Neural cell (in vitro differentiated cells): ENCODE measurements at regions not wholly inside any gene's neighbourhood (a gene's known extent, or its start where the extent isn't known, plus 50 kb on each side); places are given as distances from the start of the nearest gene placed in this dataset.

Source experiments
- H2AFZ ChIP-seq: fragments of 200-600, 300-800 bp; sonication (generic), shearing (Covaris generic); 2 replicates; pipeline ENCODE4 v1.6.0; 2014; ENCODE audit warnings: low read depth, mild to moderate bottlenecking, antibody characterized with exemption, low read length, moderate library complexity
- H3F3A ChIP-seq: fragments of 200-600 bp; shearing (Covaris generic); 2 replicates; pipeline ENCODE4 v1.6.1; 2016; ENCODE audit warnings: mild to moderate bottlenecking, moderate library complexity, mixed read lengths, antibody characterized with exemption, low read length; ENCODE audit not compliant: insufficient read depth, poor library complexity, severe bottlenecking
- H3K27ac ChIP-seq: fragments of 200-600, 300-800 bp; sonication (generic), shearing (Covaris generic); 2 replicates; pipeline ENCODE4 v1.5.1; 2014; ENCODE audit warnings: mild to moderate bottlenecking, low read length, moderate library complexity
- H3K27me3 ChIP-seq: fragments of 300-800, 200-600 bp; sonication (generic), shearing (Covaris generic); 2 replicates; pipeline ENCODE4 v1.6.0; 2014; ENCODE audit warnings: mild to moderate bottlenecking, low read depth, low read length, moderate library complexity; ENCODE audit not compliant: insufficient read depth
- H3K36me3 ChIP-seq: fragments of 300-800, 200-600 bp; sonication (generic), shearing (Covaris generic); 2 replicates; pipeline ENCODE4 v1.5.1; 2014; ENCODE audit warnings: mild to moderate bottlenecking, antibody characterized with exemption, low read length, moderate library complexity; ENCODE audit not compliant: insufficient read depth
- H3K4me2 ChIP-seq: fragments of 300-800, 200-600 bp; sonication (generic), shearing (Covaris generic); 2 replicates; pipeline ENCODE4 v1.6.0; 2014; ENCODE audit warnings: mild to moderate bottlenecking, low read length
- H3K4me3 ChIP-seq: fragments of 300-800, 200-600 bp; sonication (generic), shearing (Covaris generic); 2 replicates; pipeline ENCODE4 v1.5.1; 2014; ENCODE audit warnings: mild to moderate bottlenecking, low read length, moderate library complexity
- H3K79me2 ChIP-seq: fragments of 200-600 bp; shearing (Covaris generic); replicated peaks from 2 replicates; pipeline ENCODE4 v1.6.0; 2014; ENCODE audit warnings: mild to moderate bottlenecking, low read length, moderate library complexity; ENCODE audit not compliant: insufficient read depth
- H3K9ac ChIP-seq: fragments of 300-800, 200-600 bp; sonication (generic), shearing (Covaris generic); 2 replicates; pipeline ENCODE4 v1.6.1; 2016; ENCODE audit warnings: mild to moderate bottlenecking, low read length, mixed read lengths
- H3K9me2 ChIP-seq: fragments of 200-600 bp; shearing (Covaris generic); 2 replicates; pipeline ENCODE4 v1.6.1; 2016; ENCODE audit warnings: mild to moderate bottlenecking, low read length, mixed read lengths; ENCODE audit not compliant: insufficient read depth
- H3K9me3 ChIP-seq: fragments of 200-600, 300-800 bp; sonication (generic), shearing (Covaris generic); 2 replicates; pipeline ENCODE4 v1.6.1; 2016; ENCODE audit warnings: mild to moderate bottlenecking, mixed run types, low read length, moderate library complexity, mixed read lengths
- H4K20me1 ChIP-seq: fragments of 200-600 bp; shearing (Covaris generic); 2 replicates; pipeline ENCODE4 v1.6.1; 2016; ENCODE audit warnings: mild to moderate bottlenecking, mixed run types; ENCODE audit not compliant: insufficient read depth
- EP300 ChIP-seq: fragments of 450-650 bp; conservative IDR thresholded peaks from 2 replicates; pipeline ENCODE4 v1.6.1; 2014; ENCODE audit warnings: antibody characterized with exemption, mild to moderate bottlenecking, moderate library complexity; ENCODE audit not compliant: poor library complexity, severe bottlenecking
- EZH2 ChIP-seq: fragments of 200-600, 300-800 bp; shearing (Covaris generic), sonication (generic); IDR thresholded peaks from 2 replicates; pipeline ENCODE4 v1.6.1; 2014; ENCODE audit warnings: antibody characterized with exemption, low read length, borderline replicate concordance, mild to moderate bottlenecking; ENCODE audit not compliant: insufficient read depth, poor library complexity, severe bottlenecking
- MXI1 ChIP-seq: fragments of 450-650 bp; conservative IDR thresholded peaks from 2 replicates; pipeline ENCODE4 v1.6.1; 2014; ENCODE audit warnings: antibody characterized with exemption, mild to moderate bottlenecking; ENCODE audit not compliant: poor library complexity, severe bottlenecking
- POLR2AphosphoS5 ChIP-seq: IDR thresholded peaks from 2 replicates; pipeline ENCODE4 v1.6.1; 2012
- RAD21 ChIP-seq: fragments of 450-650 bp; conservative IDR thresholded peaks from 2 replicates; pipeline ENCODE4 v1.6.1; 2014; ENCODE audit warnings: antibody characterized with exemption, mild to moderate bottlenecking, moderate library complexity
- SMC3 ChIP-seq: fragments of 450-650 bp; conservative IDR thresholded peaks from 2 replicates; pipeline ENCODE4 v1.6.1; 2014; ENCODE audit warnings: antibody characterized with exemption, mild to moderate bottlenecking, moderate library complexity; ENCODE audit not compliant: poor library complexity
- TAF1 ChIP-seq: IDR thresholded peaks from 2 replicates; pipeline ENCODE4 v1.6.1; 2012; ENCODE audit warnings: low read depth
- TF ChIP-seq, protein P1 (sequence below): IDR thresholded peaks from 2 replicates; pipeline ENCODE4 v1.6.1; 2012; ENCODE audit warnings: borderline replicate concordance
- TF ChIP-seq, protein P2 (sequence below): fragments of 450-650 bp; IDR thresholded peaks from 2 replicates; pipeline ENCODE4 v1.5.1; 2014; ENCODE audit warnings: antibody characterized with exemption, mild to moderate bottlenecking, moderate library complexity; ENCODE audit not compliant: poor library complexity, severe bottlenecking

DNA sequence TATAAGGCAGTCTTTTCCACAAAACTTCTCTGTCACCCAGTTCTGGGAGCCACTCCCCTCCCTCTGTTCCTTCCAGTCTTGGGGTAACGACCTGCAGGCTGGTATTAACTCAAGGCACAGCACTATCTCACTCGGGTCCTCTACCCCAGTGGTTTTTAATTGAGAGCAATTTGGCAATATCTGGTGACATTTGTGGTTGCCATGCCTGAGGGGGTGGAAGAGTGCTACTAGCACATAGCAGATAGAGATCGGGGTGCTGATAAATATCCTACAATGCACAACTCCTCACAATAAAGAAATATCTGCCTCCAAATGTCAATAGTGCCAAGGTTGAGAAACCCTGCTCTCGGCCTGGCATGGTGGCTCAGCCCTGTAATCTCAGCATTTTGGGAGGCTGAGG lies 117.7 kb upstream of the ABCC4 start:
- TF ChIP-seq TAF1, result no peak
- TF ChIP-seq POLR2AphosphoS5, result no peak
- TF ChIP-seq EP300, result no peak
- no peak for TF ChIP-seq RAD21
- no peak for TF ChIP-seq EZH2
- TF ChIP-seq, protein P1, sequence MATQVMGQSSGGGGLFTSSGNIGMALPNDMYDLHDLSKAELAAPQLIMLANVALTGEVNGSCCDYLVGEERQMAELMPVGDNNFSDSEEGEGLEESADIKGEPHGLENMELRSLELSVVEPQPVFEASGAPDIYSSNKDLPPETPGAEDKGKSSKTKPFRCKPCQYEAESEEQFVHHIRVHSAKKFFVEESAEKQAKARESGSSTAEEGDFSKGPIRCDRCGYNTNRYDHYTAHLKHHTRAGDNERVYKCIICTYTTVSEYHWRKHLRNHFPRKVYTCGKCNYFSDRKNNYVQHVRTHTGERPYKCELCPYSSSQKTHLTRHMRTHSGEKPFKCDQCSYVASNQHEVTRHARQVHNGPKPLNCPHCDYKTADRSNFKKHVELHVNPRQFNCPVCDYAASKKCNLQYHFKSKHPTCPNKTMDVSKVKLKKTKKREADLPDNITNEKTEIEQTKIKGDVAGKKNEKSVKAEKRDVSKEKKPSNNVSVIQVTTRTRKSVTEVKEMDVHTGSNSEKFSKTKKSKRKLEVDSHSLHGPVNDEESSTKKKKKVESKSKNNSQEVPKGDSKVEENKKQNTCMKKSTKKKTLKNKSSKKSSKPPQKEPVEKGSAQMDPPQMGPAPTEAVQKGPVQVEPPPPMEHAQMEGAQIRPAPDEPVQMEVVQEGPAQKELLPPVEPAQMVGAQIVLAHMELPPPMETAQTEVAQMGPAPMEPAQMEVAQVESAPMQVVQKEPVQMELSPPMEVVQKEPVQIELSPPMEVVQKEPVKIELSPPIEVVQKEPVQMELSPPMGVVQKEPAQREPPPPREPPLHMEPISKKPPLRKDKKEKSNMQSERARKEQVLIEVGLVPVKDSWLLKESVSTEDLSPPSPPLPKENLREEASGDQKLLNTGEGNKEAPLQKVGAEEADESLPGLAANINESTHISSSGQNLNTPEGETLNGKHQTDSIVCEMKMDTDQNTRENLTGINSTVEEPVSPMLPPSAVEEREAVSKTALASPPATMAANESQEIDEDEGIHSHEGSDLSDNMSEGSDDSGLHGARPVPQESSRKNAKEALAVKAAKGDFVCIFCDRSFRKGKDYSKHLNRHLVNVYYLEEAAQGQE, result no peak
- TF ChIP-seq, protein P2, sequence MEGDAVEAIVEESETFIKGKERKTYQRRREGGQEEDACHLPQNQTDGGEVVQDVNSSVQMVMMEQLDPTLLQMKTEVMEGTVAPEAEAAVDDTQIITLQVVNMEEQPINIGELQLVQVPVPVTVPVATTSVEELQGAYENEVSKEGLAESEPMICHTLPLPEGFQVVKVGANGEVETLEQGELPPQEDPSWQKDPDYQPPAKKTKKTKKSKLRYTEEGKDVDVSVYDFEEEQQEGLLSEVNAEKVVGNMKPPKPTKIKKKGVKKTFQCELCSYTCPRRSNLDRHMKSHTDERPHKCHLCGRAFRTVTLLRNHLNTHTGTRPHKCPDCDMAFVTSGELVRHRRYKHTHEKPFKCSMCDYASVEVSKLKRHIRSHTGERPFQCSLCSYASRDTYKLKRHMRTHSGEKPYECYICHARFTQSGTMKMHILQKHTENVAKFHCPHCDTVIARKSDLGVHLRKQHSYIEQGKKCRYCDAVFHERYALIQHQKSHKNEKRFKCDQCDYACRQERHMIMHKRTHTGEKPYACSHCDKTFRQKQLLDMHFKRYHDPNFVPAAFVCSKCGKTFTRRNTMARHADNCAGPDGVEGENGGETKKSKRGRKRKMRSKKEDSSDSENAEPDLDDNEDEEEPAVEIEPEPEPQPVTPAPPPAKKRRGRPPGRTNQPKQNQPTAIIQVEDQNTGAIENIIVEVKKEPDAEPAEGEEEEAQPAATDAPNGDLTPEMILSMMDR, result no peak
- TF ChIP-seq SMC3, result no peak
- no peak for TF ChIP-seq MXI1
- Histone ChIP-seq H3K36me3 (no peaks in the 10 kb centered on the region), H3K79me2 (no peaks in the 10 kb centered on the region), H3F3A (no peaks in the 10 kb centered on the region), H3K9me3 (no peaks in the 10 kb centered on the region), H3K9me2 (no peaks in the 10 kb centered on the region), H3K27me3 (no peaks in the 10 kb centered on the region), H3K4me3 (no peak overlapping the region), H3K4me2 (no peak overlapping the region), H2AFZ (no peak overlapping the region), H3K9ac (no peak overlapping the region), H3K27ac (no peak overlapping the region), H4K20me1 (no peaks in the 10 kb centered on the region)

DNA sequence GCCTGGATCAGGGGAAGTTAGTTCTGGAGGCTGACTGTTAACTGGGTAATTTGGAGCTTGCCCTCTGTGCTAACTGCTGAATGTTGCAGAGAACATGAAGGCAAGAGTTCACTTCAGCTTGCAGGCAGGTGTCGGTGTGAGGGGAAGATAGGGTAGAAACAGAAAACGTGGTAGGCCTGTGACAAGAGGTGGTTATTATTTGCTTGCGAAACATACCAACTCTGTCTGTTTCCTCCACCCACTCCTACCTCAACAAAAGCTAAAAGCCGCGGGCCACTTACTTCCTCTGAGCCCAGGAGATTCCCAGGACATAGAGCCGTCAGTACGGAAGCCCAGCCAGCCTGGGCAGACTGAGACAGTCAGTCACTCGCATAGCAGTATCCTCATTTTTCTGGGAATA lies 119.2 kb upstream of the ABCC4 start:
- no peaks in the 10 kb centered on the region for H4K20me1 ChIP-seq
- no peak overlapping the region for H3K4me3 ChIP-seq
- no peak overlapping the region for H3K9ac ChIP-seq
- TF ChIP-seq MXI1, result no peak
- TF ChIP-seq, protein P1, result no peak
- no peak for TF ChIP-seq EP300
- TF ChIP-seq SMC3, result no peak
- TF ChIP-seq RAD21, result no peak
- TF ChIP-seq POLR2AphosphoS5, result no peak
- no peak for TF ChIP-seq TAF1
- TF ChIP-seq, protein P2, result no peak
- TF ChIP-seq EZH2, result no peak
- no peaks in the 10 kb centered on the region for H3K9me2 ChIP-seq
- no peaks in the 10 kb centered on the region for H3F3A ChIP-seq
- no peaks in the 10 kb centered on the region for H3K27me3 ChIP-seq
- no peaks in the 10 kb centered on the region for H3K9me3 ChIP-seq
- no peak overlapping the region for H3K27ac ChIP-seq
- no peaks in the 10 kb centered on the region for H3K36me3 ChIP-seq
- H3K4me2 ChIP-seq, result no peak overlapping the region
- H3K79me2 ChIP-seq, result no peaks in the 10 kb centered on the region
- no peak overlapping the region for H2AFZ ChIP-seq
